K562 (cell line): ENCODE measurements at regions not wholly inside any gene's neighbourhood (a gene's known extent, or its start where the extent isn't known, plus 50 kb on each side); places are given as distances from the start of the nearest gene placed in this dataset.

Source experiments
- E2F3 ChIP-seq: fragments of 250-450 bp; sonication (Bioruptor Pico); IDR thresholded peaks from 2 replicates; pipeline ENCODE4 v1.4.0; 2020; ENCODE audit warnings: mild to moderate bottlenecking
- EHMT2 ChIP-seq: fragments of 450-650 bp; IDR thresholded peaks from 2 replicates; pipeline ENCODE4 v1.6.1; 2018; ENCODE audit warnings: antibody characterized with exemption
- FOXA3 ChIP-seq, 2 experiments: fragments of 450-650 bp in 1 of 2; sonication (generic) in 1 of 2; formaldehyde crosslinking; IDR thresholded peaks in 1 of 2; conservative IDR thresholded peaks in 1 of 2; 2 replicates each; pipeline versions ENCODE4 v1.4.0 to v1.8.0; 2020 to 2022; ENCODE audit warnings: mild to moderate bottlenecking in 2 of 2, missing genetic modification reagents in 1 of 2
- JUND ChIP-seq, 2 experiments: IDR thresholded peaks; 2 replicates in 1 of 2; 3 replicates in 1 of 2; pipeline ENCODE4 v1.6.1; 2011; ENCODE audit warnings: borderline replicate concordance in 2 of 2, low read depth in 2 of 2, low read length in 2 of 2, improper control_type of control experiment in 1 of 2, missing biosample characterization in 1 of 2, missing genetic modification characterization in 1 of 2, missing genetic modification reagents in 1 of 2
- KLF10 ChIP-seq: fragments of 250-450 bp; sonication (Bioruptor Pico); IDR thresholded peaks from 2 replicates; pipeline ENCODE4 v1.6.1; 2021; ENCODE audit warnings: matching md5 sums
- REST ChIP-seq, 2 experiments: fragments of 450-650 bp; formaldehyde crosslinking in 1 of 2; IDR thresholded peaks; 2 replicates each; pipeline versions ENCODE4 v1.4.0 to v1.6.1; 2014 to 2020; ENCODE audit warnings: mild to moderate bottlenecking in 2 of 2, borderline replicate concordance in 1 of 2, low read depth in 1 of 2
- ZKSCAN8 ChIP-seq: fragments of 200-800 bp; sonication (Bioruptor generic); IDR thresholded peaks from 2 replicates; pipeline ENCODE4 v1.6.1; 2016; ENCODE audit warnings: missing genetic modification characterization, missing compliant biosample characterization
- TF ChIP-seq, protein P1 (sequence below): conservative IDR thresholded peaks from 2 replicates; pipeline ENCODE4 v1.6.1; 2011; ENCODE audit warnings: low read depth, mild to moderate bottlenecking, low read length; ENCODE audit not compliant: control insufficient read depth
- TF ChIP-seq, protein P2 (sequence below): sonication (generic); formaldehyde crosslinking; IDR thresholded peaks from 2 replicates; pipeline ENCODE4 v1.8.0; 2023; ENCODE audit warnings: missing genetic modification reagents, mild to moderate bottlenecking, borderline replicate concordance

- peak; percentile 80 for TF ChIP-seq EHMT2
- TF ChIP-seq, protein P1, sequence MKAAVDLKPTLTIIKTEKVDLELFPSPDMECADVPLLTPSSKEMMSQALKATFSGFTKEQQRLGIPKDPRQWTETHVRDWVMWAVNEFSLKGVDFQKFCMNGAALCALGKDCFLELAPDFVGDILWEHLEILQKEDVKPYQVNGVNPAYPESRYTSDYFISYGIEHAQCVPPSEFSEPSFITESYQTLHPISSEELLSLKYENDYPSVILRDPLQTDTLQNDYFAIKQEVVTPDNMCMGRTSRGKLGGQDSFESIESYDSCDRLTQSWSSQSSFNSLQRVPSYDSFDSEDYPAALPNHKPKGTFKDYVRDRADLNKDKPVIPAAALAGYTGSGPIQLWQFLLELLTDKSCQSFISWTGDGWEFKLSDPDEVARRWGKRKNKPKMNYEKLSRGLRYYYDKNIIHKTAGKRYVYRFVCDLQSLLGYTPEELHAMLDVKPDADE: no peak
- TF ChIP-seq REST (IDR thresholded peaks at IDR 0.05; ENCODE audit: borderline replicate concordance): peak; percentile 77
- no peak for TF ChIP-seq REST (CRISPR knock-in tag; IDR thresholded peaks at IDR 0.05; ENCODE audit: low read depth)
- no peak for TF ChIP-seq JUND (IDR thresholded peaks at IDR 0.05; ENCODE audit: borderline replicate concordance, low read depth, low read length)
- TF ChIP-seq JUND (tag; IDR thresholded peaks at IDR 0.05; ENCODE audit: borderline replicate concordance, low read depth, low read length): no peak
- TF ChIP-seq ZKSCAN8: no peak
- TF ChIP-seq FOXA3 (CRISPR knock-in tag; conservative IDR thresholded peaks at IDR 0.05 in 1 of 2, IDR thresholded peaks at IDR 0.05 in 1 of 2): no peak
- TF ChIP-seq, protein P2, sequence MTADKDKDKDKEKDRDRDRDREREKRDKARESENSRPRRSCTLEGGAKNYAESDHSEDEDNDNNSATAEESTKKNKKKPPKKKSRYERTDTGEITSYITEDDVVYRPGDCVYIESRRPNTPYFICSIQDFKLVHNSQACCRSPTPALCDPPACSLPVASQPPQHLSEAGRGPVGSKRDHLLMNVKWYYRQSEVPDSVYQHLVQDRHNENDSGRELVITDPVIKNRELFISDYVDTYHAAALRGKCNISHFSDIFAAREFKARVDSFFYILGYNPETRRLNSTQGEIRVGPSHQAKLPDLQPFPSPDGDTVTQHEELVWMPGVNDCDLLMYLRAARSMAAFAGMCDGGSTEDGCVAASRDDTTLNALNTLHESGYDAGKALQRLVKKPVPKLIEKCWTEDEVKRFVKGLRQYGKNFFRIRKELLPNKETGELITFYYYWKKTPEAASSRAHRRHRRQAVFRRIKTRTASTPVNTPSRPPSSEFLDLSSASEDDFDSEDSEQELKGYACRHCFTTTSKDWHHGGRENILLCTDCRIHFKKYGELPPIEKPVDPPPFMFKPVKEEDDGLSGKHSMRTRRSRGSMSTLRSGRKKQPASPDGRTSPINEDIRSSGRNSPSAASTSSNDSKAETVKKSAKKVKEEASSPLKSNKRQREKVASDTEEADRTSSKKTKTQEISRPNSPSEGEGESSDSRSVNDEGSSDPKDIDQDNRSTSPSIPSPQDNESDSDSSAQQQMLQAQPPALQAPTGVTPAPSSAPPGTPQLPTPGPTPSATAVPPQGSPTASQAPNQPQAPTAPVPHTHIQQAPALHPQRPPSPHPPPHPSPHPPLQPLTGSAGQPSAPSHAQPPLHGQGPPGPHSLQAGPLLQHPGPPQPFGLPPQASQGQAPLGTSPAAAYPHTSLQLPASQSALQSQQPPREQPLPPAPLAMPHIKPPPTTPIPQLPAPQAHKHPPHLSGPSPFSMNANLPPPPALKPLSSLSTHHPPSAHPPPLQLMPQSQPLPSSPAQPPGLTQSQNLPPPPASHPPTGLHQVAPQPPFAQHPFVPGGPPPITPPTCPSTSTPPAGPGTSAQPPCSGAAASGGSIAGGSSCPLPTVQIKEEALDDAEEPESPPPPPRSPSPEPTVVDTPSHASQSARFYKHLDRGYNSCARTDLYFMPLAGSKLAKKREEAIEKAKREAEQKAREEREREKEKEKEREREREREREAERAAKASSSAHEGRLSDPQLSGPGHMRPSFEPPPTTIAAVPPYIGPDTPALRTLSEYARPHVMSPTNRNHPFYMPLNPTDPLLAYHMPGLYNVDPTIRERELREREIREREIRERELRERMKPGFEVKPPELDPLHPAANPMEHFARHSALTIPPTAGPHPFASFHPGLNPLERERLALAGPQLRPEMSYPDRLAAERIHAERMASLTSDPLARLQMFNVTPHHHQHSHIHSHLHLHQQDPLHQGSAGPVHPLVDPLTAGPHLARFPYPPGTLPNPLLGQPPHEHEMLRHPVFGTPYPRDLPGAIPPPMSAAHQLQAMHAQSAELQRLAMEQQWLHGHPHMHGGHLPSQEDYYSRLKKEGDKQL (CRISPR knock-in tag): no peak
- TF ChIP-seq KLF10 (CRISPR knock-in tag): no peak
- TF ChIP-seq E2F3 (CRISPR knock-in tag): no peak
Measured at GRCh38 chr11:43197379-43197778, 114.4 kb upstream of the API5 start (continued).
